ENCODE measurements at regions not wholly inside any gene's neighbourhood (a gene's known extent, or its start where the extent isn't known, plus 50 kb on each side); places are given as distances from the start of the nearest gene placed in this dataset.

- TF ChIP-seq CTCF (IDR thresholded peaks at IDR 0.05; ENCODE audit: low read depth, low read length, poor library complexity, severe bottlenecking) (no peak), EZH2phosphoT487 (IDR thresholded peaks at IDR 0.05; ENCODE audit: borderline replicate concordance, low read length) (no peak)
- Histone ChIP-seq H3K27ac (ENCODE audit: low read depth, low read length) (no peak overlapping the region), H3K27me3 (ENCODE audit: control insufficient read depth, low read length) (no peaks in the 10 kb centered on the region), H3K79me2 (ENCODE audit: control insufficient read depth, low read length) (no peaks in the 10 kb centered on the region), H3F3A (ENCODE audit: control insufficient read depth, insufficient read depth) (no peaks in the 10 kb centered on the region), H3K4me1 (ENCODE audit: control insufficient read depth, low read length) (no peaks in the 10 kb centered on the region), H3K36me3 (ENCODE audit: control insufficient read depth, low read length) (no peaks in the 10 kb centered on the region), H3K4me2 (ENCODE audit: low read length) (no peak overlapping the region), H3K9me3 (ENCODE audit: control insufficient read depth, insufficient read depth, low read length) (no peaks in the 10 kb centered on the region), H3K4me3 (ENCODE audit: low read length) (no peak overlapping the region), H3K9me2 (replicated peaks; ENCODE audit: control insufficient read depth, low read length) (no peaks in the 10 kb centered on the region), H4K20me1 (ENCODE audit: control insufficient read depth, insufficient read depth, low read depth, low read length) (no peaks in the 10 kb centered on the region)
Measured at GRCh38 chr16:62872339-62872738, 836.1 kb upstream of the CDH8 start.

- Histone ChIP-seq H3K4me3 (ENCODE audit: low read length) (no peak overlapping the region), H3F3A (ENCODE audit: control insufficient read depth, insufficient read depth) (no peaks in the 10 kb centered on the region), H3K4me1 (ENCODE audit: control insufficient read depth, low read length) (no peaks in the 10 kb centered on the region), H3K9me2 (replicated peaks; ENCODE audit: control insufficient read depth, low read length) (no peaks in the 10 kb centered on the region), H3K36me3 (ENCODE audit: control insufficient read depth, low read length) (no peaks in the 10 kb centered on the region), H4K20me1 (ENCODE audit: control insufficient read depth, insufficient read depth, low read depth, low read length) (no peaks in the 10 kb centered on the region), H3K27ac (ENCODE audit: low read depth, low read length) (no peak overlapping the region), H3K27me3 (ENCODE audit: control insufficient read depth, low read length) (no peaks in the 10 kb centered on the region), H3K4me2 (ENCODE audit: low read length) (no peak overlapping the region), H3K79me2 (ENCODE audit: control insufficient read depth, low read length) (no peaks in the 10 kb centered on the region), H3K9me3 (ENCODE audit: control insufficient read depth, insufficient read depth, low read length) (no peaks in the 10 kb centered on the region)
- TF ChIP-seq EZH2phosphoT487 (IDR thresholded peaks at IDR 0.05; ENCODE audit: borderline replicate concordance, low read length) (no peak), CTCF (IDR thresholded peaks at IDR 0.05; ENCODE audit: low read depth, low read length, poor library complexity, severe bottlenecking) (no peak)
Measured at GRCh38 chr16:62870554-62870953, 834.3 kb upstream of the CDH8 start.

GRCh38 chr16:62869837-62870236 lies 833.6 kb upstream of the CDH8 start:
- Histone ChIP-seq H3K4me2 (ENCODE audit: low read length) (no peak overlapping the region), H3K27me3 (ENCODE audit: control insufficient read depth, low read length) (no peaks in the 10 kb centered on the region), H3K4me1 (ENCODE audit: control insufficient read depth, low read length) (no peaks in the 10 kb centered on the region), H3K4me3 (ENCODE audit: low read length) (no peak overlapping the region), H3K79me2 (ENCODE audit: control insufficient read depth, low read length) (no peaks in the 10 kb centered on the region), H3K36me3 (ENCODE audit: control insufficient read depth, low read length) (no peaks in the 10 kb centered on the region), H3F3A (ENCODE audit: control insufficient read depth, insufficient read depth) (no peaks in the 10 kb centered on the region), H3K27ac (ENCODE audit: low read depth, low read length) (no peak overlapping the region), H3K9me2 (replicated peaks; ENCODE audit: control insufficient read depth, low read length) (no peaks in the 10 kb centered on the region), H4K20me1 (ENCODE audit: control insufficient read depth, insufficient read depth, low read depth, low read length) (no peaks in the 10 kb centered on the region), H3K9me3 (ENCODE audit: control insufficient read depth, insufficient read depth, low read length) (no peaks in the 10 kb centered on the region)
- no peak for TF ChIP-seq CTCF (IDR thresholded peaks at IDR 0.05; ENCODE audit: low read depth, low read length, poor library complexity, severe bottlenecking)
- TF ChIP-seq EZH2phosphoT487 (IDR thresholded peaks at IDR 0.05; ENCODE audit: borderline replicate concordance, low read length) = no peak

DNA sequence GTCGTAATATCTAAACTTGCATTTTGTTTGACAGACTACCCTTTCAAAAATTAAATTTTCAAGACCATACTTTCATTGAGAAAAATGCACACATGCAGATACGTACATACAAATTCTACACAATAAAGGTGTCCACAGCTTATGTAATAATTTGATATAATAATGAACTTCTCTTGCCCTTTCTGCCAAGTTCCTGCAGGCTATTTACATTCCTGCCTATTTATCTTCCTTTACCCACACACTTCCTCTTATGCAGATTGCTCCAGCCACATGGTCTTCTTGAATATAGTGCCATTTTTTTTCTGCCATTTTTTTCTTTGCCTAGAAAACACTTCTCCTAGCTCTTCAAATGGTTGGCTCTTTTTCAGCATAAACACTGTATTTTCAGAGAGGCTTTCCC lies 826.9 kb upstream of the CDH8 start:
- TF ChIP-seq CTCF (IDR thresholded peaks at IDR 0.05; ENCODE audit: low read depth, low read length, poor library complexity, severe bottlenecking) = no peak
- no peak for TF ChIP-seq EZH2phosphoT487 (IDR thresholded peaks at IDR 0.05; ENCODE audit: borderline replicate concordance, low read length)
- H3F3A ChIP-seq (ENCODE audit: control insufficient read depth, insufficient read depth) = no peaks in the 10 kb centered on the region
- no peak overlapping the region for H3K27ac ChIP-seq (ENCODE audit: low read depth, low read length)
- H3K79me2 ChIP-seq (ENCODE audit: control insufficient read depth, low read length) = no peaks in the 10 kb centered on the region
- H3K4me2 ChIP-seq (ENCODE audit: low read length) = no peak overlapping the region
- H3K9me3 ChIP-seq (ENCODE audit: control insufficient read depth, insufficient read depth, low read length) = no peaks in the 10 kb centered on the region
- no peaks in the 10 kb centered on the region for H4K20me1 ChIP-seq (ENCODE audit: control insufficient read depth, insufficient read depth, low read depth, low read length)
- H3K4me1 ChIP-seq (ENCODE audit: control insufficient read depth, low read length) = no peaks in the 10 kb centered on the region
- no peaks in the 10 kb centered on the region for H3K27me3 ChIP-seq (ENCODE audit: control insufficient read depth, low read length)
- no peak overlapping the region for H3K4me3 ChIP-seq (ENCODE audit: low read length)
- no peaks in the 10 kb centered on the region for H3K9me2 ChIP-seq (replicated peaks; ENCODE audit: control insufficient read depth, low read length)
- no peaks in the 10 kb centered on the region for H3K36me3 ChIP-seq (ENCODE audit: control insufficient read depth, low read length)

All from DOHH2 (cell line).